Adrenal gland (tissue), 5 donors: ENCODE measurements at regions not wholly inside any gene's neighbourhood (a gene's known extent, or its start where the extent isn't known, plus 50 kb on each side); places are given as distances from the start of the nearest gene placed in this dataset.

Experiments used
- CTCF ChIP-seq, 6 experiments: fragments of 450-650 bp in 4 of 6; fragments of 200-600 bp in 2 of 6; sonication (generic) in 1 of 6; IDR thresholded peaks; 1 replicate in 5 of 6; 2 replicates in 1 of 6; pipeline versions ENCODE4 v1.5.1 to v1.8.0; 2016 to 2021; ENCODE audit warnings: antibody characterized with exemption in 6 of 6, mild to moderate bottlenecking in 2 of 6, moderate library complexity in 1 of 6
- POLR2A ChIP-seq, 2 donors: fragments of 450-650 bp; IDR thresholded peaks; one replicate each; pipeline ENCODE4 v1.6.1; 2017; ENCODE audit warnings: antibody characterized with exemption in 2 of 2, mild to moderate bottlenecking in 2 of 2, moderate library complexity in 1 of 2
- donor health status: DM: no; HTN: no; CAD: no.

GRCh38 chr1:184854036-184854435, 99.4 kb upstream of the EDEM3 start:
- no peak for TF ChIP-seq CTCF (IDR thresholded peaks at IDR 0.05)
- no peak for TF ChIP-seq POLR2A (IDR thresholded peaks at IDR 0.05)
